GM21447 (cell line): ENCODE measurements at regions not wholly inside any gene's neighbourhood (a gene's known extent, or its start where the extent isn't known, plus 50 kb on each side); places are given as distances from the start of the nearest gene placed in this dataset.
"Not testable (repeated sequence)": the region's sequence is repeated elsewhere in the genome, so short reads cannot be mapped to it uniquely, and the experiment has no call there.

Experiments
- ATAC-seq: cut with Tn5 transposase; IDR thresholded peaks from one replicate; pipeline ENCODE4 v1.9.1; 2021; ENCODE audit not compliant: unreplicated experiment

- not testable (repeated sequence) for ATAC-seq
Measured at GRCh38 chr15:20244792-20245191, 296.8 kb downstream of the GOLGA6L6 start.

- ATAC-seq = not testable (repeated sequence)
Measured at GRCh38 chr15:20243486-20244240, 297.9 kb downstream of the GOLGA6L6 start.

GRCh38 chr15:20240366-20240917 lies 301.2 kb downstream of the GOLGA6L6 start:
- not testable (repeated sequence) for ATAC-seq

GRCh38 chr15:20239186-20239585 lies 302.4 kb downstream of the GOLGA6L6 start:
- ATAC-seq = not testable (repeated sequence)

GRCh38 chr15:20237256-20238020 lies 304.2 kb downstream of the GOLGA6L6 start:
- not testable (repeated sequence) for ATAC-seq

- not testable (repeated sequence) for ATAC-seq
Measured at GRCh38 chr15:20235728-20236127, 305.9 kb downstream of the GOLGA6L6 start.

GRCh38 chr15:20234006-20234540 lies 307.5 kb downstream of the GOLGA6L6 start:
- not testable (repeated sequence) for ATAC-seq

GRCh38 chr15:20232457-20232856 lies 309.1 kb downstream of the GOLGA6L6 start:
- ATAC-seq = not testable (repeated sequence)

- ATAC-seq = not testable (repeated sequence)
Measured at GRCh38 chr15:20230656-20231055, 310.9 kb downstream of the GOLGA6L6 start.

GRCh38 chr15:20228791-20229190 lies 312.8 kb downstream of the GOLGA6L6 start:
- ATAC-seq = not testable (repeated sequence)

GRCh38 chr15:20227119-20227853 lies 314.3 kb downstream of the GOLGA6L6 start:
- ATAC-seq = not testable (repeated sequence)

GRCh38 chr15:20226531-20226930 lies 315.1 kb downstream of the GOLGA6L6 start:
- ATAC-seq = not testable (repeated sequence)

- not testable (repeated sequence) for ATAC-seq
Measured at GRCh38 chr15:20221063-20221462, 320.5 kb downstream of the GOLGA6L6 start.

- ATAC-seq = not testable (repeated sequence)
Measured at GRCh38 chr15:20219171-20219570, 322.4 kb downstream of the GOLGA6L6 start.

- not testable (repeated sequence) for ATAC-seq
Measured at GRCh38 chr15:20215700-20216099, 325.9 kb downstream of the GOLGA6L6 start.

GRCh38 chr15:20214101-20214500 lies 327.5 kb downstream of the GOLGA6L6 start:
- not testable (repeated sequence) for ATAC-seq

- not testable (repeated sequence) for ATAC-seq
Measured at GRCh38 chr15:20211508-20211907, 330.1 kb downstream of the GOLGA6L6 start.

GRCh38 chr15:20209973-20210372 lies 331.6 kb downstream of the GOLGA6L6 start:
- not testable (repeated sequence) for ATAC-seq

- ATAC-seq = not testable (repeated sequence)
Measured at GRCh38 chr15:20207607-20208006, 334.0 kb downstream of the GOLGA6L6 start.

- not testable (repeated sequence) for ATAC-seq
Measured at GRCh38 chr15:20207198-20207597, 334.4 kb downstream of the GOLGA6L6 start.
